ENCODE measurements at regions not wholly inside any gene's neighbourhood (a gene's known extent, or its start where the extent isn't known, plus 50 kb on each side); places are given as distances from the start of the nearest gene placed in this dataset.

DNA sequence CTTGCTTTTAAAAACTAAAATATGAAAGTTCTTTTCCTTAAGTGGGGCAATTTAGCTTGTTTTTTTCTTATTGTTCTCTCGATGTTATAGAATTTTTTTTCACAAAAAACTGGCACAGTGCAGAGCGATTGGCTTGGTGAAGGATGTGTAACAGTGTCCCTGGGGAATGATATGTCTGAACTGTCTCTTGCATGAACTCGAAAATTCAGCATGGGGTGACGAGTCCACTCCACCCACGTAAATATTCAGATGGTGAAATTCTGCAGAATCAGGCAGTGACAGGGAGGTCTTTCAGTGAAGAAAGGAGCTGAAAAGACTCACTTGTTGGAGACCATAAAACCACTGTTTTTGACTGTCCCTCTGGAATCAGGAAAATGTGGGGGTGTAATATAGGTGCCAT, 505.3 kb downstream of the MMUT start:
- TF ChIP-seq CREB1 (IDR thresholded peaks at IDR 0.05; ENCODE audit: low read depth): no peak
- no peak for TF ChIP-seq ZBTB7A (IDR thresholded peaks at IDR 0.05; ENCODE audit: low read depth)

GRCh38 chr6:48951917-48952316, 511.1 kb downstream of the MMUT start:
- no peak for TF ChIP-seq EGR1 (IDR thresholded peaks at IDR 0.05)
- no peak for TF ChIP-seq CREB1 (IDR thresholded peaks at IDR 0.05; ENCODE audit: low read depth)
- TF ChIP-seq EP300 (IDR thresholded peaks at IDR 0.05; ENCODE audit: borderline replicate concordance): no peak
- TF ChIP-seq ZBTB7A (IDR thresholded peaks at IDR 0.05; ENCODE audit: low read depth): no peak
- no peak for TF ChIP-seq RAD21 (IDR thresholded peaks at IDR 0.05; ENCODE audit: low read depth)
- TF ChIP-seq TCF12 (IDR thresholded peaks at IDR 0.05; ENCODE audit: low read depth): no peak
- no peak for TF ChIP-seq YY1 (IDR thresholded peaks at IDR 0.05; ENCODE audit: low read depth)
- TF ChIP-seq FOXM1 (IDR thresholded peaks at IDR 0.05; ENCODE audit: borderline replicate concordance, low read depth): no peak
- no peak for TF ChIP-seq USF1 (IDR thresholded peaks at IDR 0.05)
- no peak for TF ChIP-seq NFIC (IDR thresholded peaks at IDR 0.05)
- TF ChIP-seq, protein P1, sequence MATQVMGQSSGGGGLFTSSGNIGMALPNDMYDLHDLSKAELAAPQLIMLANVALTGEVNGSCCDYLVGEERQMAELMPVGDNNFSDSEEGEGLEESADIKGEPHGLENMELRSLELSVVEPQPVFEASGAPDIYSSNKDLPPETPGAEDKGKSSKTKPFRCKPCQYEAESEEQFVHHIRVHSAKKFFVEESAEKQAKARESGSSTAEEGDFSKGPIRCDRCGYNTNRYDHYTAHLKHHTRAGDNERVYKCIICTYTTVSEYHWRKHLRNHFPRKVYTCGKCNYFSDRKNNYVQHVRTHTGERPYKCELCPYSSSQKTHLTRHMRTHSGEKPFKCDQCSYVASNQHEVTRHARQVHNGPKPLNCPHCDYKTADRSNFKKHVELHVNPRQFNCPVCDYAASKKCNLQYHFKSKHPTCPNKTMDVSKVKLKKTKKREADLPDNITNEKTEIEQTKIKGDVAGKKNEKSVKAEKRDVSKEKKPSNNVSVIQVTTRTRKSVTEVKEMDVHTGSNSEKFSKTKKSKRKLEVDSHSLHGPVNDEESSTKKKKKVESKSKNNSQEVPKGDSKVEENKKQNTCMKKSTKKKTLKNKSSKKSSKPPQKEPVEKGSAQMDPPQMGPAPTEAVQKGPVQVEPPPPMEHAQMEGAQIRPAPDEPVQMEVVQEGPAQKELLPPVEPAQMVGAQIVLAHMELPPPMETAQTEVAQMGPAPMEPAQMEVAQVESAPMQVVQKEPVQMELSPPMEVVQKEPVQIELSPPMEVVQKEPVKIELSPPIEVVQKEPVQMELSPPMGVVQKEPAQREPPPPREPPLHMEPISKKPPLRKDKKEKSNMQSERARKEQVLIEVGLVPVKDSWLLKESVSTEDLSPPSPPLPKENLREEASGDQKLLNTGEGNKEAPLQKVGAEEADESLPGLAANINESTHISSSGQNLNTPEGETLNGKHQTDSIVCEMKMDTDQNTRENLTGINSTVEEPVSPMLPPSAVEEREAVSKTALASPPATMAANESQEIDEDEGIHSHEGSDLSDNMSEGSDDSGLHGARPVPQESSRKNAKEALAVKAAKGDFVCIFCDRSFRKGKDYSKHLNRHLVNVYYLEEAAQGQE (IDR thresholded peaks at IDR 0.05; ENCODE audit: low read depth): no peak
- no peak for TF ChIP-seq TEAD4 (IDR thresholded peaks at IDR 0.05)
- TF ChIP-seq MAX (IDR thresholded peaks at IDR 0.05): no peak
- no peak for TF ChIP-seq TAF1 (IDR thresholded peaks at IDR 0.05; ENCODE audit: low read depth)
- no peak for TF ChIP-seq CEBPB (IDR thresholded peaks at IDR 0.05)

DNA sequence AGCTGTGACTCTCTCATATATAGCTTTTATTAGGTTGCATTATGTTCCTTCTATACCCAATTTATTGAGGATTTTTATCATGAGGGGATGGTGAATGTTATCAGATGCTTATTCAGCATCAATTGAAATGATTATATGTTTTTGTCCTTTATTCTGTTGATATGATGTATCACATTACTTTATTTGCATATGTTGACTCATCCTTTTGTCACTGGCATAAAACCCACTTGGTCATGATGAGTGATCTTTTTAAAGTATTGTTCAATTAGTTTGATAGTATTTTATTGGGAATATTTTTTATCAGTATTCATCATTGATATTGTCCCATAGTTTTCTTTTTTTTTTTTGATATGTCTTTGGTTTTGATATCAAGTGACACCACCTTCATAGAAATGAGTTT, 529.9 kb downstream of the MMUT start:
- TF ChIP-seq YY1 (IDR thresholded peaks at IDR 0.05; ENCODE audit: low read depth): no peak
- no peak for TF ChIP-seq NFIC (IDR thresholded peaks at IDR 0.05)
- TF ChIP-seq TEAD4 (IDR thresholded peaks at IDR 0.05): no peak
- TF ChIP-seq ZBTB7A (IDR thresholded peaks at IDR 0.05; ENCODE audit: low read depth): no peak
- TF ChIP-seq, protein P1 (IDR thresholded peaks at IDR 0.05; ENCODE audit: low read depth): no peak
- no peak for TF ChIP-seq CEBPB (IDR thresholded peaks at IDR 0.05)

GRCh38 chr6:48928937-48929336, 534.1 kb downstream of the MMUT start:
- TF ChIP-seq TCF12 (IDR thresholded peaks at IDR 0.05; ENCODE audit: low read depth): no peak
- no peak for TF ChIP-seq TAF1 (IDR thresholded peaks at IDR 0.05; ENCODE audit: low read depth)
- TF ChIP-seq, protein P1 (IDR thresholded peaks at IDR 0.05; ENCODE audit: low read depth): no peak
- no peak for TF ChIP-seq CEBPB (IDR thresholded peaks at IDR 0.05)
- no peak for TF ChIP-seq CREB1 (IDR thresholded peaks at IDR 0.05; ENCODE audit: low read depth)
- no peak for TF ChIP-seq FOXM1 (IDR thresholded peaks at IDR 0.05; ENCODE audit: borderline replicate concordance, low read depth)
- TF ChIP-seq RAD21 (IDR thresholded peaks at IDR 0.05; ENCODE audit: low read depth): no peak

DNA sequence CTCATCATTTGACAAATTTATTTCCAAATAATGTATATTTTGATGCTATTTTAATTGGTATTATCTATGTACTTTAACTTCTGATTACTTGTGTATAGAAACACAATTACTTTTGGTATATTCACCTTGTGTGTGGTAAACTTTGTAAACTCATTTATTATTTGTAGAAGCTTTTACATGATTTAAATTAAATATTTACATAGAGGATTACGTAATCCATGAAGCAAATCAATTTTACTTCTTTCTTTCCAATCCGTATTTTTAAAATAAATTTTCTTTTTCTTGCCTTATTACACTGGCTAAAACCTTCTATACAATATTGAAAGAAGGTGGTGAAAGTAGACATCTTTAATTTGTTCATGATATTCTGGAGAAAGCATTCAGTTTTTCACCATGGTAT, 540.2 kb downstream of the MMUT start:
- TF ChIP-seq TEAD4 (IDR thresholded peaks at IDR 0.05) (no peak), CEBPB (IDR thresholded peaks at IDR 0.05) (no peak), RAD21 (IDR thresholded peaks at IDR 0.05; ENCODE audit: low read depth) (no peak), EP300 (IDR thresholded peaks at IDR 0.05; ENCODE audit: borderline replicate concordance) (no peak), EGR1 (IDR thresholded peaks at IDR 0.05) (no peak)
- TF ChIP-seq, protein P1 (IDR thresholded peaks at IDR 0.05; ENCODE audit: low read depth): no peak

Measured in Ishikawa (cell line).